Neural cell (in vitro differentiated cells): ENCODE measurements at regions not wholly inside any gene's neighbourhood (a gene's known extent, or its start where the extent isn't known, plus 50 kb on each side); places are given as distances from the start of the nearest gene placed in this dataset.

Experiments
- H2AFZ ChIP-seq: fragments of 200-600, 300-800 bp; sonication (generic), shearing (Covaris generic); 2 replicates; pipeline ENCODE4 v1.6.0; 2014; ENCODE audit warnings: low read depth, mild to moderate bottlenecking, antibody characterized with exemption, low read length, moderate library complexity
- H3F3A ChIP-seq: fragments of 200-600 bp; shearing (Covaris generic); 2 replicates; pipeline ENCODE4 v1.6.1; 2016; ENCODE audit warnings: mild to moderate bottlenecking, moderate library complexity, mixed read lengths, antibody characterized with exemption, low read length; ENCODE audit not compliant: insufficient read depth, poor library complexity, severe bottlenecking
- H3K27ac ChIP-seq: fragments of 200-600, 300-800 bp; sonication (generic), shearing (Covaris generic); 2 replicates; pipeline ENCODE4 v1.5.1; 2014; ENCODE audit warnings: mild to moderate bottlenecking, low read length, moderate library complexity
- H3K27me3 ChIP-seq: fragments of 300-800, 200-600 bp; sonication (generic), shearing (Covaris generic); 2 replicates; pipeline ENCODE4 v1.6.0; 2014; ENCODE audit warnings: mild to moderate bottlenecking, low read depth, low read length, moderate library complexity; ENCODE audit not compliant: insufficient read depth
- H3K36me3 ChIP-seq: fragments of 300-800, 200-600 bp; sonication (generic), shearing (Covaris generic); 2 replicates; pipeline ENCODE4 v1.5.1; 2014; ENCODE audit warnings: mild to moderate bottlenecking, antibody characterized with exemption, low read length, moderate library complexity; ENCODE audit not compliant: insufficient read depth
- H3K4me2 ChIP-seq: fragments of 300-800, 200-600 bp; sonication (generic), shearing (Covaris generic); 2 replicates; pipeline ENCODE4 v1.6.0; 2014; ENCODE audit warnings: mild to moderate bottlenecking, low read length
- H3K4me3 ChIP-seq: fragments of 300-800, 200-600 bp; sonication (generic), shearing (Covaris generic); 2 replicates; pipeline ENCODE4 v1.5.1; 2014; ENCODE audit warnings: mild to moderate bottlenecking, low read length, moderate library complexity
- H3K79me2 ChIP-seq: fragments of 200-600 bp; shearing (Covaris generic); replicated peaks from 2 replicates; pipeline ENCODE4 v1.6.0; 2014; ENCODE audit warnings: mild to moderate bottlenecking, low read length, moderate library complexity; ENCODE audit not compliant: insufficient read depth
- H3K9ac ChIP-seq: fragments of 300-800, 200-600 bp; sonication (generic), shearing (Covaris generic); 2 replicates; pipeline ENCODE4 v1.6.1; 2016; ENCODE audit warnings: mild to moderate bottlenecking, low read length, mixed read lengths
- H3K9me2 ChIP-seq: fragments of 200-600 bp; shearing (Covaris generic); 2 replicates; pipeline ENCODE4 v1.6.1; 2016; ENCODE audit warnings: mild to moderate bottlenecking, low read length, mixed read lengths; ENCODE audit not compliant: insufficient read depth
- H3K9me3 ChIP-seq: fragments of 200-600, 300-800 bp; sonication (generic), shearing (Covaris generic); 2 replicates; pipeline ENCODE4 v1.6.1; 2016; ENCODE audit warnings: mild to moderate bottlenecking, mixed run types, low read length, moderate library complexity, mixed read lengths
- H4K20me1 ChIP-seq: fragments of 200-600 bp; shearing (Covaris generic); 2 replicates; pipeline ENCODE4 v1.6.1; 2016; ENCODE audit warnings: mild to moderate bottlenecking, mixed run types; ENCODE audit not compliant: insufficient read depth
- EP300 ChIP-seq: fragments of 450-650 bp; conservative IDR thresholded peaks from 2 replicates; pipeline ENCODE4 v1.6.1; 2014; ENCODE audit warnings: antibody characterized with exemption, mild to moderate bottlenecking, moderate library complexity; ENCODE audit not compliant: poor library complexity, severe bottlenecking
- EZH2 ChIP-seq: fragments of 200-600, 300-800 bp; shearing (Covaris generic), sonication (generic); IDR thresholded peaks from 2 replicates; pipeline ENCODE4 v1.6.1; 2014; ENCODE audit warnings: antibody characterized with exemption, low read length, borderline replicate concordance, mild to moderate bottlenecking; ENCODE audit not compliant: insufficient read depth, poor library complexity, severe bottlenecking
- MXI1 ChIP-seq: fragments of 450-650 bp; conservative IDR thresholded peaks from 2 replicates; pipeline ENCODE4 v1.6.1; 2014; ENCODE audit warnings: antibody characterized with exemption, mild to moderate bottlenecking; ENCODE audit not compliant: poor library complexity, severe bottlenecking
- POLR2AphosphoS5 ChIP-seq: IDR thresholded peaks from 2 replicates; pipeline ENCODE4 v1.6.1; 2012
- RAD21 ChIP-seq: fragments of 450-650 bp; conservative IDR thresholded peaks from 2 replicates; pipeline ENCODE4 v1.6.1; 2014; ENCODE audit warnings: antibody characterized with exemption, mild to moderate bottlenecking, moderate library complexity
- SMC3 ChIP-seq: fragments of 450-650 bp; conservative IDR thresholded peaks from 2 replicates; pipeline ENCODE4 v1.6.1; 2014; ENCODE audit warnings: antibody characterized with exemption, mild to moderate bottlenecking, moderate library complexity; ENCODE audit not compliant: poor library complexity
- TAF1 ChIP-seq: IDR thresholded peaks from 2 replicates; pipeline ENCODE4 v1.6.1; 2012; ENCODE audit warnings: low read depth
- TF ChIP-seq, protein P1 (sequence below): IDR thresholded peaks from 2 replicates; pipeline ENCODE4 v1.6.1; 2012; ENCODE audit warnings: borderline replicate concordance
- TF ChIP-seq, protein P2 (sequence below): fragments of 450-650 bp; IDR thresholded peaks from 2 replicates; pipeline ENCODE4 v1.5.1; 2014; ENCODE audit warnings: antibody characterized with exemption, mild to moderate bottlenecking, moderate library complexity; ENCODE audit not compliant: poor library complexity, severe bottlenecking

- H3K9ac ChIP-seq = no peak overlapping the region
- no peak overlapping the region for H3K4me2 ChIP-seq
- no peak for TF ChIP-seq EZH2
- TF ChIP-seq, protein P1, sequence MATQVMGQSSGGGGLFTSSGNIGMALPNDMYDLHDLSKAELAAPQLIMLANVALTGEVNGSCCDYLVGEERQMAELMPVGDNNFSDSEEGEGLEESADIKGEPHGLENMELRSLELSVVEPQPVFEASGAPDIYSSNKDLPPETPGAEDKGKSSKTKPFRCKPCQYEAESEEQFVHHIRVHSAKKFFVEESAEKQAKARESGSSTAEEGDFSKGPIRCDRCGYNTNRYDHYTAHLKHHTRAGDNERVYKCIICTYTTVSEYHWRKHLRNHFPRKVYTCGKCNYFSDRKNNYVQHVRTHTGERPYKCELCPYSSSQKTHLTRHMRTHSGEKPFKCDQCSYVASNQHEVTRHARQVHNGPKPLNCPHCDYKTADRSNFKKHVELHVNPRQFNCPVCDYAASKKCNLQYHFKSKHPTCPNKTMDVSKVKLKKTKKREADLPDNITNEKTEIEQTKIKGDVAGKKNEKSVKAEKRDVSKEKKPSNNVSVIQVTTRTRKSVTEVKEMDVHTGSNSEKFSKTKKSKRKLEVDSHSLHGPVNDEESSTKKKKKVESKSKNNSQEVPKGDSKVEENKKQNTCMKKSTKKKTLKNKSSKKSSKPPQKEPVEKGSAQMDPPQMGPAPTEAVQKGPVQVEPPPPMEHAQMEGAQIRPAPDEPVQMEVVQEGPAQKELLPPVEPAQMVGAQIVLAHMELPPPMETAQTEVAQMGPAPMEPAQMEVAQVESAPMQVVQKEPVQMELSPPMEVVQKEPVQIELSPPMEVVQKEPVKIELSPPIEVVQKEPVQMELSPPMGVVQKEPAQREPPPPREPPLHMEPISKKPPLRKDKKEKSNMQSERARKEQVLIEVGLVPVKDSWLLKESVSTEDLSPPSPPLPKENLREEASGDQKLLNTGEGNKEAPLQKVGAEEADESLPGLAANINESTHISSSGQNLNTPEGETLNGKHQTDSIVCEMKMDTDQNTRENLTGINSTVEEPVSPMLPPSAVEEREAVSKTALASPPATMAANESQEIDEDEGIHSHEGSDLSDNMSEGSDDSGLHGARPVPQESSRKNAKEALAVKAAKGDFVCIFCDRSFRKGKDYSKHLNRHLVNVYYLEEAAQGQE = no peak
- no peak for TF ChIP-seq SMC3
- TF ChIP-seq POLR2AphosphoS5 = no peak
- TF ChIP-seq EP300 = no peak
- TF ChIP-seq RAD21 = no peak
- no peak for TF ChIP-seq TAF1
- TF ChIP-seq MXI1 = no peak
- TF ChIP-seq, protein P2, sequence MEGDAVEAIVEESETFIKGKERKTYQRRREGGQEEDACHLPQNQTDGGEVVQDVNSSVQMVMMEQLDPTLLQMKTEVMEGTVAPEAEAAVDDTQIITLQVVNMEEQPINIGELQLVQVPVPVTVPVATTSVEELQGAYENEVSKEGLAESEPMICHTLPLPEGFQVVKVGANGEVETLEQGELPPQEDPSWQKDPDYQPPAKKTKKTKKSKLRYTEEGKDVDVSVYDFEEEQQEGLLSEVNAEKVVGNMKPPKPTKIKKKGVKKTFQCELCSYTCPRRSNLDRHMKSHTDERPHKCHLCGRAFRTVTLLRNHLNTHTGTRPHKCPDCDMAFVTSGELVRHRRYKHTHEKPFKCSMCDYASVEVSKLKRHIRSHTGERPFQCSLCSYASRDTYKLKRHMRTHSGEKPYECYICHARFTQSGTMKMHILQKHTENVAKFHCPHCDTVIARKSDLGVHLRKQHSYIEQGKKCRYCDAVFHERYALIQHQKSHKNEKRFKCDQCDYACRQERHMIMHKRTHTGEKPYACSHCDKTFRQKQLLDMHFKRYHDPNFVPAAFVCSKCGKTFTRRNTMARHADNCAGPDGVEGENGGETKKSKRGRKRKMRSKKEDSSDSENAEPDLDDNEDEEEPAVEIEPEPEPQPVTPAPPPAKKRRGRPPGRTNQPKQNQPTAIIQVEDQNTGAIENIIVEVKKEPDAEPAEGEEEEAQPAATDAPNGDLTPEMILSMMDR = no peak
- H3K9me3 ChIP-seq = no peaks in the 10 kb centered on the region
- no peak overlapping the region for H3K27ac ChIP-seq
- H4K20me1 ChIP-seq = no peaks in the 10 kb centered on the region
- H3F3A ChIP-seq = no peaks in the 10 kb centered on the region
- H3K9me2 ChIP-seq = no peaks in the 10 kb centered on the region
- no peak overlapping the region for H3K4me3 ChIP-seq
- H3K36me3 ChIP-seq = no peaks in the 10 kb centered on the region
- no peaks in the 10 kb centered on the region for H3K27me3 ChIP-seq
- no peaks in the 10 kb centered on the region for H3K79me2 ChIP-seq
- no peak overlapping the region for H2AFZ ChIP-seq
These were observed 80.2 kb upstream of the ZC3H15 start for GRCh38 chr2:186405842-186406241.

DNA sequence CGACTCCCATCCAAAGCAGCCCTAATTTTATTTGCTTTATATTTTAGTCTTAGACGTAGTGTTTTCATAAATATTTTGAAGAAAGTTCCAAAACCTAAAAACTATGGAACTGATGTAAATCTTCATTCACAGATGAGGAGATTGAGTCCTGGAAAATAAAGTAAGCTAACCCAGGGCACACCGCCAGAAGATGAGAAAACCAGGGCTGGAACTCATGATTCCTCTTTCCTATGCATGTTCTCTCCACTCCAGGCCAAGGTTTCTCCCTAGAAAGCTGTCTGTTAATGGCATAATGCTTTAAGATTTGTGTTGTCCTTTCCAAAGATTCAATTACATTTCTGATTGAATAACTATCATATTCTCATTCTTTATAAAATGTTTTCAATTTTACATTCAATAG, 78.4 kb upstream of the ZC3H15 start:
- TF ChIP-seq MXI1 (no peak), EP300 (no peak), EZH2 (no peak), TAF1 (no peak), RAD21 (no peak), SMC3 (no peak)
- TF ChIP-seq, protein P1 = no peak
- TF ChIP-seq, protein P2 = no peak
- H3K79me2 ChIP-seq = no peaks in the 10 kb centered on the region
- H3K4me2 ChIP-seq = no peak overlapping the region
- no peaks in the 10 kb centered on the region for H3K36me3 ChIP-seq
- H4K20me1 ChIP-seq = no peaks in the 10 kb centered on the region
- H3K27ac ChIP-seq = no peak overlapping the region
- H3K9me3 ChIP-seq = no peaks in the 10 kb centered on the region
- no peaks in the 10 kb centered on the region for H3K27me3 ChIP-seq
- no peaks in the 10 kb centered on the region for H3F3A ChIP-seq
- H2AFZ ChIP-seq = no peak overlapping the region
- H3K9me2 ChIP-seq = no peaks in the 10 kb centered on the region
- H3K9ac ChIP-seq = no peak overlapping the region
- no peak overlapping the region for H3K4me3 ChIP-seq
